OCI-LY7 (cell line): ENCODE measurements at regions not wholly inside any gene's neighbourhood (a gene's known extent, or its start where the extent isn't known, plus 50 kb on each side); places are given as distances from the start of the nearest gene placed in this dataset.

ENCODE experiments used
- BruUV-seq: library from RNA; stranded (reverse); fragments of 400-500 nt; replicated peaks from 2 replicates; lab custom pipeline; 2021; lab: Mats Ljungman, UMichigan
- CTCF ChIA-PET: fragments of 300-600 bp; sonication (Branson Sonifier 250); formaldehyde crosslinking; loops from one replicate; lab custom pipeline; 2022; ENCODE audit warnings: antibody characterized with exemption; ENCODE audit not compliant: unreplicated experiment; lab: Charles Lee
- POLR2A ChIA-PET: fragments of 300-600 bp; sonication (Branson Sonifier 250); formaldehyde crosslinking; loops from one replicate; lab custom pipeline; 2022; ENCODE audit warnings: antibody characterized with exemption; lab: Charles Lee
- DNase-seq: peaks from one replicate; pipeline ENCODE4 v3.0.0-alpha.2; 2015; ENCODE audit warnings: low spot score
- H2AFZ ChIP-seq: fragments of 200-600 bp; sonication (generic), shearing (Covaris generic); 2 replicates; pipeline ENCODE4 v1.6.1; 2014; ENCODE audit warnings: mild to moderate bottlenecking, antibody characterized with exemption, low read length, moderate library complexity
- H3K27ac ChIP-seq: fragments of 200-600 bp; sonication (generic); 2 replicates; pipeline ENCODE4 v1.5.1; 2014; ENCODE audit warnings: mixed run types, low read depth, mild to moderate bottlenecking, moderate library complexity, low read length, inconsistent platforms; ENCODE audit not compliant: poor library complexity, severe bottlenecking
- H3K36me3 ChIP-seq: fragments of 200-600 bp; sonication (generic); 2 replicates; pipeline ENCODE4 v1.6.1; 2014; ENCODE audit warnings: mild to moderate bottlenecking, antibody characterized with exemption, low read length, moderate library complexity, mixed read lengths; ENCODE audit not compliant: insufficient read depth
- H3K4me1 ChIP-seq: fragments of 200-600 bp; sonication (generic); 2 replicates; pipeline ENCODE4 v1.5.1; 2014; ENCODE audit warnings: mild to moderate bottlenecking, low read length; ENCODE audit not compliant: insufficient read depth, poor library complexity, severe bottlenecking
- H3K4me2 ChIP-seq: fragments of 200-600 bp; sonication (generic); 2 replicates; pipeline ENCODE4 v1.6.1; 2014; ENCODE audit warnings: mild to moderate bottlenecking, low read length
- H3K4me3 ChIP-seq: fragments of 200-600 bp; sonication (generic); 2 replicates; pipeline ENCODE4 v1.5.1; 2014; ENCODE audit warnings: mild to moderate bottlenecking, low read depth, low read length; ENCODE audit not compliant: poor library complexity, severe bottlenecking
- H3K79me2 ChIP-seq: fragments of 200-600 bp; sonication (generic); 2 replicates; pipeline ENCODE4 v1.6.1; 2016; ENCODE audit warnings: low read depth, mild to moderate bottlenecking, low read length, moderate library complexity, mixed read lengths; ENCODE audit not compliant: insufficient read depth
- H3K9me2 ChIP-seq: fragments of 200-600 bp; sonication (generic); 2 replicates; pipeline ENCODE4 v1.6.1; 2016; ENCODE audit warnings: mild to moderate bottlenecking, low read length, mixed read lengths; ENCODE audit not compliant: insufficient read depth
- H3K9me3 ChIP-seq: fragments of 200-600 bp; sonication (generic); 2 replicates; pipeline ENCODE4 v1.6.1; 2014; ENCODE audit warnings: mild to moderate bottlenecking, mixed run types, low read length, mixed read lengths
- H4K20me1 ChIP-seq: fragments of 200-600 bp; sonication (generic); 2 replicates; pipeline ENCODE4 v1.6.1; 2014; ENCODE audit warnings: mild to moderate bottlenecking, antibody characterized with exemption, low read length, moderate library complexity, mixed read lengths; ENCODE audit not compliant: insufficient read depth
- EZH2phosphoT487 ChIP-seq: fragments of 200-600 bp; sonication (generic); IDR thresholded peaks from 2 replicates; pipeline ENCODE4 v1.6.1; 2018; ENCODE audit warnings: low read depth, borderline replicate concordance, mild to moderate bottlenecking, mixed run types, antibody characterized with exemption, low read length, moderate library complexity, mixed read lengths
- intact Hi-C: fragments of 100-400 bp; cut with micrococcal nuclease; formaldehyde crosslinking; loops from one replicate; pipeline ENCODE4 v1.10.0; 2022; ENCODE audit not compliant: unreplicated experiment
- TF ChIP-seq, protein P1 (sequence below): fragments of 200-600 bp; sonication (generic); conservative IDR thresholded peaks from 2 replicates; pipeline ENCODE4 v1.5.1; 2014; ENCODE audit warnings: mild to moderate bottlenecking, antibody characterized with exemption, low read length, moderate library complexity, mixed read lengths

DNA sequence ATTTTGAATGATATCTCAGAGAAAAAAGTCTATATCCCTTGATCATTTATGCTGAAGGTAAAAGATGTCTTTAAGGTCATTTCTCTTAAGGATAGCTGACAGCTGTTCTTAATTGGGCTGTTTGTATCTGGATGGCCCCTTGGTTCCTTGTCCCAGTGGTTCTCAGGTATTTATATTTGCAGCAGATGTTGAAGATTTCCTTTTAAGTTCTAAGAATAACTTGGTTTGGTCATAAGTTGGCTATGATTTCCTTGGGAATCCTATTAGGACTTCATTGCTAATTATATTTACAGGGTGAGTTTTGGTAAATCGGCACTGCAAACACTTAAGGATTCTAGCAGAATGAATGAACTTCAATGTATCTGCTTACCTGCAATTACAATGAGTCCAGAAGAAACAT lies 460.4 kb upstream of the SGO1 start:
- intact Hi-C loops = no loop called here
- H4K20me1 ChIP-seq = no peaks in the 10 kb centered on the region
- H3K4me1 ChIP-seq = no peaks in the 10 kb centered on the region
- H3K36me3 ChIP-seq = no peaks in the 10 kb centered on the region
- no peaks in the 10 kb centered on the region for H3K9me3 ChIP-seq
- TF ChIP-seq, protein P1, sequence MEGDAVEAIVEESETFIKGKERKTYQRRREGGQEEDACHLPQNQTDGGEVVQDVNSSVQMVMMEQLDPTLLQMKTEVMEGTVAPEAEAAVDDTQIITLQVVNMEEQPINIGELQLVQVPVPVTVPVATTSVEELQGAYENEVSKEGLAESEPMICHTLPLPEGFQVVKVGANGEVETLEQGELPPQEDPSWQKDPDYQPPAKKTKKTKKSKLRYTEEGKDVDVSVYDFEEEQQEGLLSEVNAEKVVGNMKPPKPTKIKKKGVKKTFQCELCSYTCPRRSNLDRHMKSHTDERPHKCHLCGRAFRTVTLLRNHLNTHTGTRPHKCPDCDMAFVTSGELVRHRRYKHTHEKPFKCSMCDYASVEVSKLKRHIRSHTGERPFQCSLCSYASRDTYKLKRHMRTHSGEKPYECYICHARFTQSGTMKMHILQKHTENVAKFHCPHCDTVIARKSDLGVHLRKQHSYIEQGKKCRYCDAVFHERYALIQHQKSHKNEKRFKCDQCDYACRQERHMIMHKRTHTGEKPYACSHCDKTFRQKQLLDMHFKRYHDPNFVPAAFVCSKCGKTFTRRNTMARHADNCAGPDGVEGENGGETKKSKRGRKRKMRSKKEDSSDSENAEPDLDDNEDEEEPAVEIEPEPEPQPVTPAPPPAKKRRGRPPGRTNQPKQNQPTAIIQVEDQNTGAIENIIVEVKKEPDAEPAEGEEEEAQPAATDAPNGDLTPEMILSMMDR = no peak
- no peak for TF ChIP-seq EZH2phosphoT487
- H3K9me2 ChIP-seq = no peaks in the 10 kb centered on the region
- DNase-seq = no peak
- no peak overlapping the region for H2AFZ ChIP-seq
- POLR2A ChIA-PET = no interaction called here
- no peak overlapping the region for H3K27ac ChIP-seq
- H3K4me2 ChIP-seq = no peak overlapping the region
- CTCF ChIA-PET = no interaction called here
- BruUV-seq = no TSS peak
- H3K4me3 ChIP-seq = no peak overlapping the region
- no peaks in the 10 kb centered on the region for H3K79me2 ChIP-seq

DNA sequence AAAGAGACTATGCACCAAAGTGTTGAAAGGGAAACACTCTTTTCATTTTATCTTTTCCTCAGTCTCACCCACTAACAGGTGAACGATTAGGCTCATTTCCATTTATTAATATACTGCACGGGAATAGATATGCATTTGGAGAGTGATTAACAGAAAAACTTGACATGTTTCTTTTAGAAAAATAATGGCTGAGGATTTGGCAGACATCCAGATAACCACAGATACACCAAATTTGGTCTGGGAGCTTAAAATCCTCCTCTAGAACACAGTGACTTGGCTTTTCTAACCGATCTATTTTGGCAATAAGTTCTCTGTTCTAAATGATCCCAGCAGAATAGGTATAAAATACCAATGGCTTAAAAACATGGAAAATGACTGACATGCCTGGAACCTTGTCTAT lies 459.3 kb upstream of the SGO1 start:
- Histone ChIP-seq H3K9me3 (no peaks in the 10 kb centered on the region), H3K4me3 (no peak overlapping the region), H3K4me1 (no peaks in the 10 kb centered on the region), H3K4me2 (no peak overlapping the region), H3K27ac (no peak overlapping the region), H4K20me1 (no peaks in the 10 kb centered on the region), H3K9me2 (no peaks in the 10 kb centered on the region), H3K36me3 (no peaks in the 10 kb centered on the region), H2AFZ (no peak overlapping the region), H3K79me2 (no peaks in the 10 kb centered on the region)
- no peak for DNase-seq
- ChIA-PET POLR2A (no interaction called here), CTCF (no interaction called here)
- BruUV-seq = no TSS peak
- intact Hi-C loops = no loop called here
- TF ChIP-seq, protein P1 = no peak
- TF ChIP-seq EZH2phosphoT487 = no peak

DNA sequence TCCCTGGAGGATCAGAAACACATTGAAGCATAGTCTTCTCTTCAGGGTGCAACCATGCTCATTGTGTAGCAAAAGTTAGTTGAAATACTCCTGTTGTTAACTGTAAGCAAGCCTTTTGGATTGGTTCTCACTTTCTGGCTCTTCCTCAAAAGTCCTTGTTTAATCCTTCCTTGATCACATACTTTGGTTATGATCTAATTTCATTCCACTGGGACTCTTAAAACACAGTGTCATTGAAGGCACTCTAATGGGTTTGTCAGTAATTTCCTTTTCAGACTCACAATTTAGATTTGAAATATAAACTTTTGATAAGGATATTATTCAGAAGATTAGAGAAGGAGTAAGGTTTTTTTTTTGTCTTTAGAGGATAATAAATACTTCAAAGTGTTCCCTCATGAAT lies 451.7 kb upstream of the SGO1 start:
- H3K36me3 ChIP-seq = no peaks in the 10 kb centered on the region
- DNase-seq = no peak
- no peak overlapping the region for H3K4me3 ChIP-seq
- ChIA-PET CTCF (no interaction called here), POLR2A (no interaction called here)
- no peak overlapping the region for H2AFZ ChIP-seq
- H3K9me2 ChIP-seq = no peaks in the 10 kb centered on the region
- no peak overlapping the region for H3K4me2 ChIP-seq
- no peaks in the 10 kb centered on the region for H3K9me3 ChIP-seq
- BruUV-seq = no TSS peak
- TF ChIP-seq, protein P1 = no peak
- no peak for TF ChIP-seq EZH2phosphoT487
- H3K27ac ChIP-seq = no peak overlapping the region
- no peaks in the 10 kb centered on the region for H4K20me1 ChIP-seq
- intact Hi-C loops = loop anchor here (10.0 kb wide), 1 partner anchor 1343 kb away; no protein-coding TSS in a partner anchor
- H3K4me1 ChIP-seq = no peaks in the 10 kb centered on the region
- H3K79me2 ChIP-seq = no peaks in the 10 kb centered on the region
